ENCODE measurements at regions not wholly inside any gene's neighbourhood (a gene's known extent, or its start where the extent isn't known, plus 50 kb on each side); places are given as distances from the start of the nearest gene placed in this dataset.
"Not testable (repeated sequence)": the region's sequence is repeated elsewhere in the genome, so short reads cannot be mapped to it uniquely, and the experiment has no call there.

- Mint-ChIP-seq H3K4me1 (ENCODE audit: low read depth) (no peaks in the 10 kb centered on the region), H3K27ac (no peak overlapping the region), H3K27me3 (ENCODE audit: insufficient read depth) (no peaks in the 10 kb centered on the region), H3K36me3 (ENCODE audit: low read depth) (no peaks in the 10 kb centered on the region), H3K9me3 (no peaks in the 10 kb centered on the region), H3K4me3 (no peak overlapping the region)
- no peak for DNase-seq (ENCODE audit: low spot score)
- intact Hi-C loops (cut with micrococcal nuclease): no loop called here
Measured at GRCh38 chr12:84484798-84485197, 427.8 kb downstream of the SLC6A15 start.

- intact Hi-C loops (cut with micrococcal nuclease): no loop called here
- DNase-seq (ENCODE audit: low spot score): no peak
- Mint-ChIP-seq H3K4me3 (no peak overlapping the region), H3K27me3 (ENCODE audit: insufficient read depth) (no peaks in the 10 kb centered on the region), H3K9me3 (no peaks in the 10 kb centered on the region), H3K36me3 (ENCODE audit: low read depth) (no peaks in the 10 kb centered on the region), H3K4me1 (ENCODE audit: low read depth) (no peaks in the 10 kb centered on the region), H3K27ac (no peak overlapping the region)
Measured at GRCh38 chr12:84480803-84481202, 431.8 kb downstream of the SLC6A15 start.

DNA sequence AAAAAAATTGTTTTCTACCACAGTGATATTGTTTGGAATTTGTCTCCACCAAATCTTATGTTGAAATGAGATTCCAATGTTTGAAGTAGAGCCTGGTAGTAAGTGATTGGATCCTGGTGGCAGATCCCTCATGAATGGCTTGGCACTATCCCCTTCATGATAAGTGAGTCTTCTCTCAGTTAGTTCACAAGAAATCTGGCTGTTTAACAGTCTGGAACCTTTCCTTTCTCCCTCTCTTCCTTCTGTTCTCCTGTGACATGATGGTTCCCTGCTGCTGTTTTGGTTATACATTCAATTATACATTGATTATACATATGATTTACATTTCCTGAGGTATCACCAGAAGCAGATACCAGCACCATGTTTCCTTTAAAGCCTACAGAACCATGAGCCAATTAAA is 442.2 kb downstream of the SLC6A15 start:
- no peak for DNase-seq (ENCODE audit: low spot score)
- Mint-ChIP-seq H3K4me3 (no peak overlapping the region), H3K4me1 (ENCODE audit: low read depth) (no peaks in the 10 kb centered on the region), H3K9me3 (no peaks in the 10 kb centered on the region), H3K27me3 (ENCODE audit: insufficient read depth) (no peaks in the 10 kb centered on the region), H3K27ac (no peak overlapping the region), H3K36me3 (ENCODE audit: low read depth) (no peaks in the 10 kb centered on the region)
- intact Hi-C loops (cut with micrococcal nuclease): no loop called here

- no peaks in the 10 kb centered on the region for H3K27me3 Mint-ChIP-seq (ENCODE audit: insufficient read depth)
- H3K9me3 Mint-ChIP-seq: no peaks in the 10 kb centered on the region
- intact Hi-C loops (cut with micrococcal nuclease): no loop called here
- H3K27ac Mint-ChIP-seq: no peak overlapping the region
- H3K4me3 Mint-ChIP-seq: no peak overlapping the region
- H3K36me3 Mint-ChIP-seq (ENCODE audit: low read depth): no peaks in the 10 kb centered on the region
- no peaks in the 10 kb centered on the region for H3K4me1 Mint-ChIP-seq (ENCODE audit: low read depth)
- no peak for DNase-seq (ENCODE audit: low spot score)
Measured at GRCh38 chr12:84464616-84465015, 448.0 kb downstream of the SLC6A15 start.

DNA sequence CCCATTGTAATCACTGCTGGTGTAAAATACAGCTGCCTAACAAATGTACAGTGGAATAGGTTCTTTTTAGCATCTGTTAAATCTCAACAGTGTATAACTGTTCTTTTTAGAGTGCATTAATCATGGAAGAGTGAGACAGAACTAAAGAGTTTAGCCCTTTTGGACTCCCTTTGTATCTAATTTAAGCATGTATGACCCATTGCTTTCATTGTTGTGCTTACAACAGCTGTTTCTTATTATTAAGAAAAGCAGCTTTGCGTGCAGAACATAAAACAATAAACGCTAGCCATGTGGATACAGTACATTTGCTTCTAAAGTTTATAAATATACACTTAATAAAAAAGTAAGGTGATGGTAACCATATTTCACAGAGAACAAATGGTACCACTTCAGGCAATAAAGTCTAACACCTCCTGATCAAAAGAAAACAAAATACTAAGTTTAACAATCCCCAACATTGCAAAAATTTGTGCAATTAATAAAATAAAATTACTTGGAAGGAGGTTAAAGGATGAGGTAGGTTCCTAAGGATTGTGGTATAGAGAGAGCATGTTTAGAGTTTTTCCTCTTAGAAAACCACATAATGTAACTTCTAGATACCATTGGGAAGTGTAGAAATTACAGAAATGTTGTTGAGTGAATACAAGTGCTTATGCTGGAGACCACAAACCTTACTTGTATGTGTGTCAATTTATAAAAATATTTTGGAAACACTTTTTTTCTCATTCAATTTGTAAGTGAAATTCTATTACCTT is 448.7 kb downstream of the SLC6A15 start:
- Mint-ChIP-seq H3K4me3 (no peak overlapping the region), H3K27me3 (ENCODE audit: insufficient read depth) (no peaks in the 10 kb centered on the region), H3K9me3 (no peaks in the 10 kb centered on the region), H3K4me1 (ENCODE audit: low read depth) (no peaks in the 10 kb centered on the region), H3K27ac (no peak overlapping the region), H3K36me3 (ENCODE audit: low read depth) (no peaks in the 10 kb centered on the region)
- no peak for DNase-seq (ENCODE audit: low spot score)
- intact Hi-C loops (cut with micrococcal nuclease): no loop called here

DNA sequence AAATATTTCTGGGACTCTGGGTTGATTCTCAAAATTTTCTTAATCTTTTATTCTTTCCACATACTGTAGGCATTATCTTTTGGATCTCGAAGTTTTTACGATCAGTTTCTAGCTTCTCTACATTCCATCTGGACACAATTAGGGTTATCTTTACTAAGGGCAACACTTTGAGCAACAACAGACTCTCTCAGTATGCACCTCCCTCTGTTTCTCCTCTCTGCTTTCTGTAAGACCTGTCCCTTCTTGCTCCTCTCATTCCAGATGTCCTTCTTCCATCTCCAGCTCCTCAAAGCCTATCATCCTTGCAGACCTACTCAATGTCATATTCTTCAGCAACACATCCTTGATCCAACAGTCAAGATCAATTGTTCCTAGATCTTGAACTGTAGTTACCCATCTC is 457.0 kb downstream of the SLC6A15 start:
- Mint-ChIP-seq H3K4me1 (ENCODE audit: low read depth) (no peaks in the 10 kb centered on the region), H3K27me3 (ENCODE audit: insufficient read depth) (no peaks in the 10 kb centered on the region), H3K36me3 (ENCODE audit: low read depth) (no peaks in the 10 kb centered on the region), H3K4me3 (no peak overlapping the region), H3K27ac (no peak overlapping the region), H3K9me3 (no peaks in the 10 kb centered on the region)
- DNase-seq (ENCODE audit: low spot score): no peak
- intact Hi-C loops (cut with micrococcal nuclease): no loop called here

GRCh38 chr12:84446478-84446877 is 466.1 kb downstream of the SLC6A15 start:
- H3K36me3 Mint-ChIP-seq (ENCODE audit: low read depth); H3K27me3 Mint-ChIP-seq (ENCODE audit: insufficient read depth): not testable (repeated sequence)

DNA sequence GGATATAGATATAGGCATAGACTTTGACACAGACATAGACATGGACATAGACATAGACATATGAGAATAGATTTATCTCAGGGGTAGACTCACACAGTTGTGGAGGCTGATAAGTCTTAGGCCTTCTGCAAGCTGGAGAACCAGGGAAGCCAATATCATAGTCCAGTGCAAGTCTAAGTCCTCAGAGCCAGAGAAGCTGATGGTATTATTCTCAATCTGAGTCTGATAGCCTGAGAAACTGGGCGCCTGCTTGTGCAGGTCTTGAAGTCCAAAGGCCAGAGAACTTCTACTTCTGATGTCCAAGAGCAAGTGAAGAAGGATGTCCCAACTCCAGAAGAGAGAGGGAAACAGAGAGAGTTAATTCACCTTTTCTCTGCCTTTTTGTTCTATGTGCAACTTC is 476.5 kb downstream of the SLC6A15 start:
- H3K36me3 Mint-ChIP-seq (ENCODE audit: low read depth): no peaks in the 10 kb centered on the region

More at GRCh38 chr12:84446478-84446877, 466.1 kb downstream of the SLC6A15 start:
- intact Hi-C loops (cut with micrococcal nuclease); H3K27ac Mint-ChIP-seq; H3K4me1 Mint-ChIP-seq (ENCODE audit: low read depth); DNase-seq (ENCODE audit: low spot score); H3K4me3 Mint-ChIP-seq; H3K9me3 Mint-ChIP-seq: not testable (repeated sequence)

GRCh38 chr12:84435682-84436081 is 476.9 kb downstream of the SLC6A15 start:
- no peaks in the 10 kb centered on the region for H3K9me3 Mint-ChIP-seq
- no peak overlapping the region for H3K4me3 Mint-ChIP-seq
- intact Hi-C loops (cut with micrococcal nuclease): no loop called here
- no peaks in the 10 kb centered on the region for H3K27me3 Mint-ChIP-seq (ENCODE audit: insufficient read depth)
- H3K36me3 Mint-ChIP-seq (ENCODE audit: low read depth): no peaks in the 10 kb centered on the region
- H3K27ac Mint-ChIP-seq: no peak overlapping the region
- no peak for DNase-seq (ENCODE audit: low spot score)
- no peaks in the 10 kb centered on the region for H3K4me1 Mint-ChIP-seq (ENCODE audit: low read depth)

More for the DNA sequence above, 476.5 kb downstream of the SLC6A15 start:
- intact Hi-C loops (cut with micrococcal nuclease): no loop called here
- no peak for DNase-seq (ENCODE audit: low spot score)
- H3K4me3 Mint-ChIP-seq: no peak overlapping the region
- H3K4me1 Mint-ChIP-seq (ENCODE audit: low read depth): no peaks in the 10 kb centered on the region
- H3K27me3 Mint-ChIP-seq (ENCODE audit: insufficient read depth): no peaks in the 10 kb centered on the region
- H3K9me3 Mint-ChIP-seq: no peaks in the 10 kb centered on the region
- no peak overlapping the region for H3K27ac Mint-ChIP-seq

DNA sequence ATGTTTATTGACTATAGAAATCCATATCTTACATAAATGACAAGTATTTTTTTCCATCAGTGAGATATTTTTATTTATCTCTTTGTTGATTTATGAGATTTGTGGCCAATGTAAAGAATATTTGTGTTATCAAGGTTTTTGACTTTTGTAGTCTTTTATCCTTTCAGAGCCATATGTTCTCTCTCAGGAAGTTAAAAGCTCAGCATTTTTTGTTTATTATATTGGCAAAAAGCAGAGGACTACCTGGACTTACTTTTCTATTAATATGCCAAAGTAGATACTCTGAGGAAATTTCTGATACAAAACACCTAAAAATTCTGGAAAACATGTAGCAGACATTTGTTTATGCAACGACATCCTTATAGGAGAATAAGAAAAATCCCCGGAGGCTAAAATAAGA is 490.3 kb downstream of the SLC6A15 start:
- Mint-ChIP-seq H3K4me1 (ENCODE audit: low read depth) (no peaks in the 10 kb centered on the region), H3K27ac (no peak overlapping the region), H3K36me3 (ENCODE audit: low read depth) (no peaks in the 10 kb centered on the region), H3K4me3 (no peak overlapping the region), H3K27me3 (ENCODE audit: insufficient read depth) (no peaks in the 10 kb centered on the region), H3K9me3 (no peaks in the 10 kb centered on the region)
- intact Hi-C loops (cut with micrococcal nuclease): no loop called here
- no peak for DNase-seq (ENCODE audit: low spot score)

GRCh38 chr12:84421103-84421502 is 491.5 kb downstream of the SLC6A15 start:
- Mint-ChIP-seq H3K4me1 (ENCODE audit: low read depth) (no peaks in the 10 kb centered on the region), H3K4me3 (no peak overlapping the region), H3K27ac (no peak overlapping the region), H3K36me3 (ENCODE audit: low read depth) (no peaks in the 10 kb centered on the region), H3K9me3 (no peaks in the 10 kb centered on the region), H3K27me3 (ENCODE audit: insufficient read depth) (no peaks in the 10 kb centered on the region)
- intact Hi-C loops (cut with micrococcal nuclease): no loop called here
- no peak for DNase-seq (ENCODE audit: low spot score)

GRCh38 chr12:84416626-84417025 is 496.0 kb downstream of the SLC6A15 start:
- Mint-ChIP-seq H3K27me3 (ENCODE audit: insufficient read depth) (no peaks in the 10 kb centered on the region), H3K4me3 (no peak overlapping the region), H3K36me3 (ENCODE audit: low read depth) (no peaks in the 10 kb centered on the region), H3K27ac (no peak overlapping the region), H3K4me1 (ENCODE audit: low read depth) (no peaks in the 10 kb centered on the region), H3K9me3 (no peaks in the 10 kb centered on the region)
- DNase-seq (ENCODE audit: low spot score): no peak
- intact Hi-C loops (cut with micrococcal nuclease): no loop called here

- intact Hi-C loops (cut with micrococcal nuclease): no loop called here
- no peak for DNase-seq (ENCODE audit: low spot score)
- Mint-ChIP-seq H3K4me1 (ENCODE audit: low read depth) (no peaks in the 10 kb centered on the region), H3K27ac (no peak overlapping the region), H3K27me3 (ENCODE audit: insufficient read depth) (no peaks in the 10 kb centered on the region), H3K4me3 (no peak overlapping the region), H3K9me3 (no peaks in the 10 kb centered on the region), H3K36me3 (ENCODE audit: low read depth) (no peaks in the 10 kb centered on the region)
Measured at GRCh38 chr12:84415946-84416345, 496.7 kb downstream of the SLC6A15 start.

- H3K9me3 Mint-ChIP-seq: no peaks in the 10 kb centered on the region
- DNase-seq (ENCODE audit: low spot score): no peak
- no peaks in the 10 kb centered on the region for H3K4me1 Mint-ChIP-seq (ENCODE audit: low read depth)
- H3K36me3 Mint-ChIP-seq (ENCODE audit: low read depth): no peaks in the 10 kb centered on the region
- intact Hi-C loops (cut with micrococcal nuclease): no loop called here
- no peaks in the 10 kb centered on the region for H3K27me3 Mint-ChIP-seq (ENCODE audit: insufficient read depth)
- no peak overlapping the region for H3K27ac Mint-ChIP-seq
- no peak overlapping the region for H3K4me3 Mint-ChIP-seq
Measured at GRCh38 chr12:84413656-84414055, 498.9 kb downstream of the SLC6A15 start.

Measured in activated T-helper 1 cell treated with anti-CD3 and anti-CD28 coated beads, Interleukin-12 subunit alpha, Interleukin-12 subunit beta, Interleukin-2, Interleukin-4 antibody, amounts not matched to agents 30 ng/mL and 10 ng/mL and 1 ng/mL, durations not matched to agents 14 hours and 24 hours and 36 hours (primary cell).